OCI-LY1 (cell line): ENCODE measurements at regions not wholly inside any gene's neighbourhood (a gene's known extent, or its start where the extent isn't known, plus 50 kb on each side); places are given as distances from the start of the nearest gene placed in this dataset.
A peak's percentile ranks its signal among the peaks of the same experiment; 100 is the strongest.

ENCODE experiments used
- EZH2 ChIP-seq: fragments of 200-600 bp; sonication (generic), shearing (Covaris generic); IDR thresholded peaks from 2 replicates; pipeline ENCODE4 v1.8.0; 2017; ENCODE audit warnings: borderline replicate concordance, mixed run types, mild to moderate bottlenecking, antibody characterized with exemption, low read length, moderate library complexity, mixed read lengths
- TF ChIP-seq, protein P1 (sequence below): fragments of 200-600 bp; sonication (generic), shearing (Covaris generic); IDR thresholded peaks from 2 replicates; pipeline ENCODE4 v1.5.1; 2017; ENCODE audit warnings: mild to moderate bottlenecking, antibody characterized with exemption, low read length, moderate library complexity, mixed read lengths

DNA sequence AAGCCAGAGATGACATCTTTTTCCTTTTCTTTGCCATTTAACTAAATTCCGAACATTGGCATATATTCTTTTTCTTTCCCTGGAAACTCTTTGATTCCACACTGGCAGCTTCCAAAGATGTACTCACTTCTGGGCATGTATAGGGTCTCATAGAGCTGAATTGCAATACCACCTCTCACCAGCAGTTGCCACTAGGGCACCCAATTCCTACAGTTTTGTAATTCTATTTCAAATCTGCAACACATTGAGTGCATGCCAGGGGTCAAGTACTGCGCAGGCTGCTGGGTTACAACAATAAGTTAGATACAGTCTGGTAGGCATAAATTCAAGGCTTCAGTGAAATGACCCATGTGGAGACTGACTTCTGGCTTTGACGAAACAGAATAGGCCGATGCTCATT lies 208.8 kb upstream of the NLRP1 start:
- TF ChIP-seq, protein P1, sequence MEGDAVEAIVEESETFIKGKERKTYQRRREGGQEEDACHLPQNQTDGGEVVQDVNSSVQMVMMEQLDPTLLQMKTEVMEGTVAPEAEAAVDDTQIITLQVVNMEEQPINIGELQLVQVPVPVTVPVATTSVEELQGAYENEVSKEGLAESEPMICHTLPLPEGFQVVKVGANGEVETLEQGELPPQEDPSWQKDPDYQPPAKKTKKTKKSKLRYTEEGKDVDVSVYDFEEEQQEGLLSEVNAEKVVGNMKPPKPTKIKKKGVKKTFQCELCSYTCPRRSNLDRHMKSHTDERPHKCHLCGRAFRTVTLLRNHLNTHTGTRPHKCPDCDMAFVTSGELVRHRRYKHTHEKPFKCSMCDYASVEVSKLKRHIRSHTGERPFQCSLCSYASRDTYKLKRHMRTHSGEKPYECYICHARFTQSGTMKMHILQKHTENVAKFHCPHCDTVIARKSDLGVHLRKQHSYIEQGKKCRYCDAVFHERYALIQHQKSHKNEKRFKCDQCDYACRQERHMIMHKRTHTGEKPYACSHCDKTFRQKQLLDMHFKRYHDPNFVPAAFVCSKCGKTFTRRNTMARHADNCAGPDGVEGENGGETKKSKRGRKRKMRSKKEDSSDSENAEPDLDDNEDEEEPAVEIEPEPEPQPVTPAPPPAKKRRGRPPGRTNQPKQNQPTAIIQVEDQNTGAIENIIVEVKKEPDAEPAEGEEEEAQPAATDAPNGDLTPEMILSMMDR: peak; percentile 18; the same call in 1 of the 2 replicates
- no peak for TF ChIP-seq EZH2
